ENCODE measurements at regions not wholly inside any gene's neighbourhood (a gene's known extent, or its start where the extent isn't known, plus 50 kb on each side); places are given as distances from the start of the nearest gene placed in this dataset.
A peak's percentile ranks its signal among the peaks of the same experiment; 100 is the strongest.
"Not testable (repeated sequence)": the region's sequence is repeated elsewhere in the genome, so short reads cannot be mapped to it uniquely, and the experiment has no call there.

DNA sequence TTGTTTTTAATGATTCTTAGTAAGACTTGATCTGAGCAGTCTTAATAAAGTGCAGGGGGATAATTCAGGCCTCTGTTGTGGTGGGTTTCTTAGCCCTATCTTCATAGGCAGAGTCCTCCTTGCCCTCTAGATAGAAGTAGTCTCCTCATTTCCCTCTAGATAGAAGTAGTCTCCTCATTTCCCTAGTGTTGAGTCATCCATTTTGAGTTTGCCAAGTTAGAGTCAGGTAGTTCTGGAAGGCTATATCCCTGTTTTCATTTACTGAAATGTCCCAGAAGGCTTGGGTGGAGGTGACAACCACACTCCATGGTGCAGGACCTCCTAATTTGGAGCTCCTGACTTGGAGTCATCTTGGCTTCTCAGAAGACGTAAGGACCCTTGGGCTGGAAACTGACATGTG lies 384.6 kb downstream of the MLLT3 start:
- no peak for FAIRE-seq

DNA sequence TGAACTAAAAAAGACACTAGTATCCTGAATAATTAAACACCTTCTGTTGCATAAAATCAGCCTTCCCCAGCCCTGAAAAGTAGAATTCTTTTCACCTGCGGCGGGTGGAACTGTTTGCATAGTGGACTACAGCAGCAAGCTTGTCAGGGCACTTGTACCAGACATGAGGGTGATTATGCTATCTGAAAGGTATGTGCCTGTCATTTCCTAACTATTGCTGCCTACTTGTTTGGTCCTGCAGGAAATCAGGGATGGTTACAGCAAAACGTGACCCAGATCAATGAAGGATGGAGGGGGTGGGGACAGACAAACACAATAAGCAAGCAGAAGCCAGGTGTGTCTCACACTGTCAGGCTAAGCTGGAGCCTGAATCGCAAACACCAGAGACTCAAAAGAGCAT lies 385.6 kb downstream of the MLLT3 start:
- no peak for FAIRE-seq

DNA sequence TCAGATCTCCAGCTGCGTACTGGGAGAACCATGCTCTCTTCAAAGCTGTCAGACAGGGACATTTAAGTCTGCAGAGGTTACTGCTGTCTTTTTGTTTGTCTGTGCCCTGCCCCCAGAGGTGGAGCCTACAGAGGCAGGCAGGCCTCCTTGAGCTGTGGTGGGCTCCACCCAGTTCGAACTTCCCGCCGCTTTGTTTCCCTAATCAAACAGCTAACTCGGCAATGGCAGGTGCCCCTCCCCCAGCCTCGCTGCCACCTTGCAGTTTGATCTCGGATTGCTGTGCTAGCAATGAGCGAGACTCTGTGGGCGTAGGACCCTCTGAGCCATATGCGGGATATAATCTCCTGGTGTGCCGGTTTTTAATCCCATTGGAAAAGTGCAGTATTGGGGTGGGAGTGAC lies 387.1 kb downstream of the MLLT3 start:
- not testable (repeated sequence) for FAIRE-seq

DNA sequence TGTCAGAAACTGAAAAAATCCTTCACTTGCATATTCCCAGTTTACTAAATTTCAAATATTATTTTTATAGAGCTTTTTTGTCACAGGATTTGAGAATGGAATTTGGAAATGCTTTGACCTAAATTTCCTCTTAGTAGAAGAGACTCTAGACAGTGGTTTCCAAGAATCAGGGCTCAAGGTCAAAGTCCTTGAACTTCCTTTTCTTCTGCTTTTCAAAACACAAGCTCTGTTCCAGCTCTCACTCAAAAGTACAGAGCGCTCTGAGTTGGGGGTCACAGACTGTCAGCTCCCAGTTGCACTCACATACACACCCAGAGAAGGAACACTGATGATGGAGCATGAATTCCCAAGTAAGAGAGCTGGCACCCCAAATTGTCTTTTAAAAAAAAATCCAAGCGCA lies 394.2 kb downstream of the MLLT3 start:
- FAIRE-seq = no peak

DNA sequence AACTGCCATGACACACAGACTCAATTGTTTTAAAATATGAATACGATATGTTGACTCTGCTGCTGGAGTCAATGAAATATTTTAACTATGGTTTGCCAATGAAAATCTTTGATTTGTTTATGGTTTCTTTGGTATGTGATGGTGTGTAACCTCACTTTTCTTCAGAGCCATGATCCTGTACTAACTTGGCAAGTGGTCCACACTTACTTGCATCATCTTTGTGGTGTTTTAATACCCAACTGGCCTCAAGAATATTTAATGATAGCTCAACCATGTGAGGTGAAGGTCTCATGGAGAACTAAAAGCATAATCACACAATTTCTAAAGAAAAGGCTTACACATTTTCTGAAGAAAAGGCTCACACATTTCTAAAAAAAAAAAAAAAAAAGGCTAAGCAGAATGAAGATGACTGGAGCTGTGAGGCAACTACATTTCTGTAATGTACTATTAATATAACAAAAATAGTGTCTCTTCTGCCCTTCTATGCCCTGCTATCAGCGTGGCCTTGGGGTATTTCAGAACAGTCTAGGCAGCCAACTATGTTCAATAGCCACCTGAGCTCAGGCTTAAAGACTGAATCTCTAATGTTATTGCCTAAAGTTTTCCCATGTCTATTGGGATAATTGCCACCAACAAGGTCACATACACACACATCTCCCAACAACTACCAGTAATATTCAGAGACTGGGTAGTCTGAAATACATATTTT lies 395.0 kb downstream of the MLLT3 start:
- no peak for FAIRE-seq

DNA sequence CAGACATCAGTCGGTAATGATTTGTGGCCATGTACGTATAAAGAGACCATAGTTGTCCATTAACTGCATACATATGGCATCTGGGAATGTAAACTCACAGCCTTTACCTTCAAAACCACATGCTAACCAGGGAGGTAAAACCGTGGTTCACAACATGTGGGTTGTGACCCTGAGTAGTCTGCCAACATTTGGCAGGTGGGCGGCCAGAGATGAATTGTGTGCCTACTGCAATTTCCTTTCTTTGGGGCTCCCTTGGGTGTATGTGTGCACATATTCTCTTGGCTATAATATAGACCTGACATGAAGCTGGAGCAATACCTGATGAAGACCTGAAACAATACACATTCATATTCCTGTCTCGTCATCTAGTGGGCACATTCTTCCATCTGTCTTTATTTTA lies 396.0 kb downstream of the MLLT3 start:
- FAIRE-seq = no peak

DNA sequence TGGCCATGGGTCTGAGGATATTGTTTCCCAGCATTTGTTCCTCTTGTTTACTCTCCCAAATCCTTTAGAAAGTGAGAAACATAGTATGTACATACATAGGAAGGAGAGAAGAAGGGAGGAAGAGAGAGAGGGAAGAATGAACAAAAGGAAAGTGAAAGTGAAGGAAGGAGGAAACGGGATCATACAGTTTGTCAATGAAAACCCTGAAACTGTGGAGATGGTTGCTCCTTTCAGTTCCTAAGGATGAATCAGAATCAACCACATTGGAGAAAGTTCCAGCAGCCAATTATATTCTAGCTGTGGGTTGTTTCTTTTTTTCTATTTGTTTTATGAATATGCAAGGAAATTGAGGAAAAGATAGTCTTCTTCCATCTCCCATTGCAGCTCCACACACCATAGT lies 396.5 kb downstream of the MLLT3 start:
- no peak for FAIRE-seq

DNA sequence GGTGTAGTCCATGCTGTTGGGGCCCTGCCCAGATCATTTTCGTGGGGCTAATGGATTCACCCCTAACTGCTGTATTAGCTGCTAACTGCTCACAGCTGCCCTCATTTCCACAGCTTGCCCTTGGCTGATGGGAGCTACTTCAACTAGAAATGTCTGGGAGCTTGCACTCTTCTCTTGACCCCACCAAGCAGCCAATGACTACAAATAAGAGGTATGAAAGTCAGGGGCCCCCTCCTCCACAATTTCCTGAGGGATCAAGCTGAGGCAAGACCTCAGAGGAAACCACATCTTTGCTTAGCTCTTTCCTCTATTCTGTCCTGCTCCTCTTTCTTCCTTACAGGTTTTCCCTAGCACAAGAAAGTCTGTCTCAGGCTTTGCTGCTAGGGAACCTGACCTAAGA lies 397.5 kb downstream of the MLLT3 start:
- no peak for FAIRE-seq

DNA sequence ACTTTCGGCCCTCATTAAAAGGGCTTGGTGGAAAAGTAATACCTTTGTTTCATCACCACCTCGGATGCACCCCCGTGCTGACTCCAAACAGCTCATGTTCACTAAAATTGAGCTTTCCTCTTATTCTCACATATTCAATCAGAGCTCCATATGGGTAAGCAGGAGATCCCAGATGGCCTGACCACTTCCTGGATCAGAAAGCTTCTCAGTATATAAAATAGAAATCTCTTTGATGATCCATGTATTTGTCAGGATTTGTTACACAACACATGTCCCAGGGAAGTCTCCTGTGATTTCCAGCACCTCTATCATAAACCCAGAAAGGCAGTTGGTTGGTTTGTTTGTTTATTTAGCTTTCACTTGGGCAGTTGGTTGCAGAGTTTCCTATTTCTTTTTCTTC lies 402.0 kb downstream of the MLLT3 start:
- no peak for FAIRE-seq

DNA sequence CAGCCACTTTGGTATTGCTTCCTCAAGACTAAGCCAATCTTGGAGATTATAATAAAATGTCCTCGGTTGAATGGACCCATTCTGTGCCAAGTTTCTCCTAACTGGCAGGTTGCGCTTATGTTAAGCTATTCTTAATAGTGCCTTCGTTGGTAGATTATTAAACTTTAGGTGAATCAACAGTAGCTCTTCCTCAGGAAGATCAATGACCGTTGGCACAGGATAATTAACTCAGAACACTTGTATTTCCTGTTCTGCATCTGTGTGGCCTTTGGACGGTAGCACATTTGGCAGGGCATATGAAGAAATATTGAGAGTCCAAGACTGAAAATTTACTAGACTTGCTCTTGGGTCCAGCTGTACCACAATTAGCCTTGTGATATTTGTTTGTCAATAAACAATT lies 402.9 kb downstream of the MLLT3 start:
- FAIRE-seq = no peak

DNA sequence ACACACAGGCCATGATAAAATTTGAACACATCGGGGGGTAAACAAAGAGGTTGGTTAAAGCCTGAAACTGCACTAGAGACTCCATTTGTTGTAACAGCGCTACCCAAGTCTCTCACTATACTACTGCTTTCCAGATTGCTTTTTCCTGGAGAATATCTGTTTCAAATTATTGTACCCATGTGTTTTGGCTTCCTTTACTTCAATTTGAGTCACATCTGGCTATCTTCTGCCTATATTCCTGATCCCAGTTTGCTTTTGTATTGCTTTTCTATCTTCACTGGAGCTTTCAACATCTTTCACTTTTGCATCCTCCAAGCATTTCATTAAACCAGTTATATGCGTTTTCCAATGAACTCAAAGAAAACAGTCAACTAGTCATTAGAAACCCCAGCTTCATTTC lies 404.7 kb downstream of the MLLT3 start:
- FAIRE-seq = no peak

DNA sequence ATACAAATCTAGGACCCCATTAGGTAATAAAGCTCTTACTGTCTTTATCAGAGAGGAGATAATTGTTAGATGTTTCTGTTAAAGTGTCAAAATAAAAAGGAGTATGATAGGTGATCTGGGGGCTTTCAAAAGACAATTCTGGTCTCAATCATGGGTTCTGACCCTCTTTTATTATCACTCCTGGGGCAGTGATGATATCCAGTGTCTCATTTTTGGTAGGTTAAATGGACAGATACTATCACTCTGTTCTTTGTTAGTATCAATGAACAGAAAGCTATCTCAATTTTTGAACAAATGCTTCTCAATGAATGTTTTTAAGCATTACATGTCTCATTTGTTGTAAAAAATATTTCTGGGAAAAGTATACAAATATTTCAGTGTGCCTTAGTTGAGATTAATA lies 405.9 kb downstream of the MLLT3 start:
- no peak for FAIRE-seq

DNA sequence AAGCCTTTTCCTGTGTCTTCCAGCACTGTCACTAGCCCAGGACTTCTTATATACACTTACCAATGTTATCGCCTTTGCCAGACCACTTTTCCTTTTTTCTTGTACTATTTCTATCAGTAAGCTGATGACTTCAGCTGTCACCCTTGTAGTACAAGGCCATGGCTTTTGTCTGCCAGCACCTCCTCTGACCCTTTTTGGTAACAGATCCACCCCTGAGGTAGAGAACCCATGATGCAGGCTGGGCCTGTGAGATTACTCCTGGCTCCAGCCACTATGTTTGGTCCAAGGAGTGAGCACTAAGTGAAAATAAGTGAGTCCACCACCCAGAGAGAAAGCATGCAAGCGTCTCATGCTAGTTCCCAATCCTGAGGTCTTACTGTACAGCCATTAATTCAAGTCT lies 406.7 kb downstream of the MLLT3 start:
- no peak for FAIRE-seq

DNA sequence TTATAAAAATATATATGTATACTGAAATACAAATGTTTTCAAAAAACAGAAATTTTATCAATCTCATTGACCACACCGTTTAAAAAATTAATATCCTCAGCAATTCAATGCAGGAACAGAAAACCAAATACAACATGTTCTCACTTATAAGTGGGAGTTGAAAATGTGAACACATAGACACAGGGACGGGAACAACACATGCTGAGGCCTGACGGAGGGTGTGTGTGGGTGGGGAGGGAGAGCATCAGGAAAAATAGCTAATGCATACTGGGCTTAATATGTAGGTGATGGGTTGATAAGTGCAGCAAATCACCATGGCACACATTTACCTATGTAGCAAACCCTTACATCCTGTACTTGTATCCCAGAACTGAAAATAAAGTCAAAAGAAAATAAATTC lies 409.5 kb downstream of the MLLT3 start:
- peak; percentile 19 for FAIRE-seq

DNA sequence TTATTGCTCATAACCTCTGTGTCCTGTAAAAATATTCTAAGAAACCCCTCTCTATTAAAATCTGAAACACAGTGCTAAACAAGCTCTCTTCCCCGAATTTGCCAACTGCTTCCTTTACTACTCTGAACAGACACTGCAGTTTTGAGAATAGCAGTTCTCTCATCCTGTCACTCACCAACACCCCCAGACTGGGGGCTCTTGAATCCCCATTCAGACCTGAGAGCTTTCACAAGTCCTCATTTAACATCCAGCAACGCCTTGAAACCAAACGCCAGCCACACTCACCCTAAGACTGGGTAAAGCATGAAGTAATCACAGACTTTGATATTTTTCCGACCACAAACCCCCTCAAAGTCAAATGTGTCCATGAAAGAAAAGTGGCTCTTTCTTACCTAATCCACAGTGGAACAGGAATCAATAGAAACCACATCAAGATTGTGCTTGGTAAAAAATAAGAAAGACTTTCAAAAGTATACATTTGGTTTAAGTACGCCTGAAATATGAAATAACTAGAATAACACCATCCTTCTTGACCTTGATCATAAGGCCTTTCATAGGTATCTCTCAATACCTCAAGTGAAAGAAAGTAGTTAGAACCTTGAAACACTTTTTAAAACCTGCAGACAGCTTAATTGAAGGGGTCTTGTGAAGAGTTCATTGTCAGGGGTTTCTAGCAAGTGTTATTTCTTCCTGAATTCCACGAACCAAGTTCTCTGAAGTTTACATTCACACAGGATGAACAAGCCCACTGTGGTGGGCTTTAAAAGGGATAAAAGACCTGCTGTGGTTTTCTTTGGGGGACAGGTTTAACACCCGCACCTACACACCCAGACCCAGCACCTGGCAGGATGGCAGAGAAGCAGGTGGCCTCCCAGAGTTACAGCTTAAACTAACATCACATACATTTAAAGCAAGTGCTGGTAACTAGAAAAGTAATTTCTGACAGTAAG lies 412.6 kb downstream of the MLLT3 start:
- FAIRE-seq = no peak

DNA sequence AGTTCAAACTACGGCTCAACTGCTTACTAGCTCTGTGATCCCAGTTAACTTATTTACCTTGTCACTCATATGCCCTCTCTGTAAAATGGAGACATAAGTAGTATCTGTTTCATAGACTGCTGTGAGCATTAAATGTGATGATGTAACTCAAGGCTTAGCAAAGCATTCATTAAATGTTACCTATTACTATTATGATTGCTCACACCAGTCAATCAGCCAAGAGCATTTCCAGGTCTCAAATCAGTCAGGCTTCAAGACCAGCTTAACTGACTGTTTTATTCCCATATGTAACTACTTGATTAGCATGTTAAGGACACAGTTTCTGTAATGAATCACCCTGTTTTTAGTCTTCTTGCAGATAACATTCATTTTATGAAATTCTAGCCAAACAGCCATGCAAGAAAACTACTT lies 413.3 kb downstream of the MLLT3 start:
- FAIRE-seq = no peak

DNA sequence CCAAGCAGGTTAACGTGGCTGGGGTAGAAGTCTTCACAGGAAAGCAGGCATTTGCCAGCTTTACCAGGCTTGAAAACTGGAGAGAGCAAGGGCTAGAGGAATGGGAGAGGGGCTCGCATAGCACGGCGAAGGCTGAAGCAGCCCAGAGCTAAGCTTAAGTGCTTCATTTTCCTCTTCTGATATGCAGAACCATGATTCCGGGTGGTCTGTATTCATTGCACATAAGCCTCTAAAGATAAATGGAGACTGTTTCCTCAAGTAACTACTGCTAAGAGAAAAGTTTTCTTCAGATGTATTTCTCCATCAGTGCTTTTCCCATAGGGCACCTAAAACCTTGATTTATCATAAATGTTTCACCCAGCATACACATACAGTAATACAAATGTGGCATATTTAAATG lies 414.1 kb downstream of the MLLT3 start:
- no peak for FAIRE-seq

DNA sequence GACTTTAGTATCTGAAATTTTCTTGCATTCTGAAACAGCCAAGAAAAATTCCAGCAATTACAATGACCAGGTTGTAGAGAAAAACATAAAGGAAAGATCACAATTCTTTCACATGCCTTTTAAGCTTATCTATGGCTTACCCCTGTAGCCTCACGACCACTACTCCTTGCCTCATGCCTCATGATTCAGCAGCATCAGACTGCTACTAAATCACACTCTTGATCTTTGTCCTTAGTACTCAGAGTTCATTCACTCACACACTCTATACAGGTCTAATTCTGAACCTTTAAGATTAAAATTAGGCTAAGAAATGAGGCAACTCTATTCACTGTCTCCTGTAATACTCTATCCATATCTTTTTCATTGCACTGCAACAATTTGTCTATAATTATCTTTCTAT lies 415.1 kb downstream of the MLLT3 start:
- no peak for FAIRE-seq

DNA sequence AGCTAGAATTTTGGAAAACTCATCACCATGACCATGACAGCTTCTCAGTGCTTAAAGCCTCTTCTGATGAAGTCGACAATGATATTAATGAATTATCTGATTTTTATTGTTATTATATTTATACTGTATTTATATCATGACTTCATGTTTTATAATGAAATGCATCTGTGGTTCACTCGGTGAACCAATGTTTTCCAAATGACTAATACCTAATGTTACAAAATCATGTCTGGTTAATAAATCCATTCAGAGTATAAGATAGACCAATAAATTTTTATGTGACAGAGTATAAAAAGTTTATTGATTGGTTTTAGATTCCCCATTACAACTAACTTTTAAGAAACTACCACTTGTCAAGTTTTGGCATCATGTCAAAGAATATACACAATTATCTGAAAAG lies 416.5 kb downstream of the MLLT3 start:
- FAIRE-seq = no peak

DNA sequence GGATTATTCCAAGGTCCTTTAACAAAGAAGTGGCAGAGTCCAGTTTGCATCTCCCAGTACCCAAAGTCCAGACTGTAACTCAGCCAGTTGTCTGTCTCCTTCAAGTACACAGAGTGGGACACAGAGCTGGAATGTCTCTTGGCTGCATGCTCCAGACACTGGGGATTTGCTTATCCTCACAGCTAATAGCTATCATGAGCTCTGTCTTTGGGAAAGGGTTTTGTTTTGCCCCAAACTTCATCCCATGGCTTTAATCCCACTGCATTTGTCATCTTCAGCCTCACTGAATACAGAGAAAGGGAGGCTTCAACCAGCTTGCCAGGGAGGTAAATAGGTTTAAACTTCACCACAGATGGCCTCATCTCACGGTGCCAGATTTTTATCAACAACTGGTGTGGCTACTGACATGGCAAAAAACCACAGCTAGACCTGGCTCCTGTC lies 412.2 kb upstream of the SLC24A2 start:
- no peak for FAIRE-seq

DNA sequence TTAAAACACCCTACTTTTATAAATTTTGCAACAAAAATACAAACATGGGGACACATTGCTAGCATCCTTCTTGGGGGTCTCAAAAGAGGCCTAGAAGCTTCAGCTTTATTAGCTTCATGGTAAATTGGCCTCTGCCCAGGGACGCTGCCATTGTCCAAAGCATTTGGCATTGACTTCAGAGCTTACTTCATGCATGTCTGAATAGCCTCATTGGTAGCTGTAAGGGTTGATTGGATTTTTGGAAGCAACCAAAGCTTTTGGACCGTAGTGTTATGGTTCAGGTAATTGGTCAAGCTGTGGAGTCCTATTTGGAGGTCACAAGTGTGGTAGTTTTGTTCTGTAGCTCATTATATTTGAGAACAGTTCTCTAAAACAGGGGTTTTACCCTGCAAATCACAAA lies 411.7 kb upstream of the SLC24A2 start:
- no peak for FAIRE-seq

DNA sequence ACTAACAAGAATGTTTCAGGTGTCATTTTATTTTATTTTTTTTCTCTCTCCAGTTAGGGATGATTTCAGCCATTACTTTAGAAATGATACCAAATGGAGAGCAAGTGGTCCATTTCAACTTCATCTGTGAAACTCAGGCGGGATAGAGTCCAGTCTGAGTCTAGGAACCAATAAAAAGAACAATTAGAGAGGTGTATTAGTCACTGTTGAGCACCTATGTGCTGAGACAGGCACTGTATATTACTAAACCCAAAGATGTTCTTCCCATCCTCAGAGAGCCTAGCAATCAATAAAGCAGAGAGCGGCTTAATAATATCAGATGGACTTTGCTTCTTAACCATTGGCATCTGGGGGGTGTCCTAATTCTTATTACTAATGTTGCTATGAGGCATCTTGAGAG lies 410.3 kb upstream of the SLC24A2 start:
- FAIRE-seq = no peak

DNA sequence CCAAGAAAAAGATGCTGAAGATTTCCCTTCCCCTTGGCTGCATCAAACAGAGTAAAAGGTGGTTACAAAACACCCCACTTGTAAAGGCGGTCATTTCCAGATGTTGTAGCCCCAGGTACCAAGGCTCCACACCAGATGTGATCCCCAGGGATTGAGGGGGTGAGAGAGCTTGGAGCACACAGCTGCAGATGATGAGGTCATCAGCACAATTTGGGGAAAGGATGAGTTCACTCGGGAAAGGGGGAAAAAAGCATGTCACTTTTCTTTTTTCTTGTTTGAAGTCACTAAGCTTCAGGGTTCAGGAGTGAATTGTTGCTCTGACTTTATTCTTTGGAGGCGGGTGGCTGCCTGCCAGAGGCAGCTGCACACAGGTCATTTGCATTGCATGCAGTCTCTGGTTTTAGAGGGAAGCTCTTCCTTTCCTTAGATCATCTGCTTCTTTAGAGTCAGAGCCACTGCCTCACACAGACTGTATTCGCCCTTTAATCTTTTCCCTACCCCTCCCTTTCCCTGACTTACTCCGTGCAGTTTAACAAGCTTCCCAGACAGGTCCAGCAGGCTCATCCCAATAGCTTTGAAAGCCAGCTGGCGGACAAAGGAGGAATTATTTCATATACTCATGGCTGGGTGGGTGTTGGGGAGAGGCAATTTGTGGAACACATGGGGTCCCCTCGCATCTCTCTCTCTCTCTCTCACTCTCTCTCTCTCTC lies 409.3 kb upstream of the SLC24A2 start:
- no peak for FAIRE-seq
